ENCODE measurements at regions not wholly inside any gene's neighbourhood (a gene's known extent, or its start where the extent isn't known, plus 50 kb on each side); places are given as distances from the start of the nearest gene placed in this dataset.
A peak's percentile ranks its signal among the peaks of the same experiment; 100 is the strongest.

GRCh38 chr6:3610921-3611320, 140.6 kb downstream of the PXDC1 start:
- H3K4me3 ChIP-seq (ENCODE audit: control insufficient read depth, low read depth, low read length): no peak overlapping the region
- no peak for DNase-seq (ENCODE audit: low read depth)
- no peak for TF ChIP-seq CTCF (conservative IDR thresholded peaks at IDR 0.05; ENCODE audit: control insufficient read depth, insufficient read depth, low read depth, low read length)

GRCh38 chr6:3610206-3610605, 141.3 kb downstream of the PXDC1 start:
- no peak overlapping the region for H3K4me3 ChIP-seq (ENCODE audit: control insufficient read depth, low read depth, low read length)
- DNase-seq (ENCODE audit: low read depth): peak; percentile 34
- no peak for TF ChIP-seq CTCF (conservative IDR thresholded peaks at IDR 0.05; ENCODE audit: control insufficient read depth, insufficient read depth, low read depth, low read length)

- no peak overlapping the region for H3K4me3 ChIP-seq (ENCODE audit: control insufficient read depth, low read depth, low read length)
- no peak for TF ChIP-seq CTCF (conservative IDR thresholded peaks at IDR 0.05; ENCODE audit: control insufficient read depth, insufficient read depth, low read depth, low read length)
- no peak for DNase-seq (ENCODE audit: low read depth)
These were observed 142.1 kb downstream of the PXDC1 start for GRCh38 chr6:3609388-3609787.

GRCh38 chr6:3608159-3608558, 143.4 kb downstream of the PXDC1 start:
- no peak for TF ChIP-seq CTCF (conservative IDR thresholded peaks at IDR 0.05; ENCODE audit: control insufficient read depth, insufficient read depth, low read depth, low read length)
- no peak for DNase-seq (ENCODE audit: low read depth)
- H3K4me3 ChIP-seq (ENCODE audit: control insufficient read depth, low read depth, low read length): no peak overlapping the region

- TF ChIP-seq CTCF (conservative IDR thresholded peaks at IDR 0.05; ENCODE audit: control insufficient read depth, insufficient read depth, low read depth, low read length): no peak
- no peak overlapping the region for H3K4me3 ChIP-seq (ENCODE audit: control insufficient read depth, low read depth, low read length)
- no peak for DNase-seq (ENCODE audit: low read depth)
These were observed 143.9 kb downstream of the PXDC1 start for GRCh38 chr6:3607599-3607998.

GRCh38 chr6:3607171-3607570, 144.3 kb downstream of the PXDC1 start:
- no peak for DNase-seq (ENCODE audit: low read depth)
- TF ChIP-seq CTCF (conservative IDR thresholded peaks at IDR 0.05; ENCODE audit: control insufficient read depth, insufficient read depth, low read depth, low read length): no peak
- H3K4me3 ChIP-seq (ENCODE audit: control insufficient read depth, low read depth, low read length): no peak overlapping the region

All from fibroblast of mammary gland (primary cell).